ENCODE measurements at regions not wholly inside any gene's neighbourhood (a gene's known extent, or its start where the extent isn't known, plus 50 kb on each side); places are given as distances from the start of the nearest gene placed in this dataset.

- FAIRE-seq: no peak
- Histone ChIP-seq H2BK15ac (ENCODE audit: low read length) (no peak overlapping the region), H2AFZ (ENCODE audit: low read length) (no peak overlapping the region), H3K27ac (ENCODE audit: low read depth, low read length) (no peak overlapping the region), H3K56ac (replicated peaks; ENCODE audit: insufficient read length, low read depth, low read length) (no peak overlapping the region), H3K27me3 (replicated peaks in 1 of 4; ENCODE audit: control insufficient read depth in 3 of 4, extremely low read depth in 1 of 4, insufficient read depth in 3 of 4, low read length in 3 of 4) (no peaks in the 10 kb centered on the region), H4K5ac (ENCODE audit: insufficient read length, low read depth, low read length) (no peak overlapping the region), H3K36me3 (ENCODE audit: control insufficient read depth in 2 of 4, insufficient read depth in 4 of 4, low read length in 3 of 4) (no peaks in the 10 kb centered on the region), H2BK20ac (ENCODE audit: low read length) (no peak overlapping the region), H3K18ac (ENCODE audit: extremely low read depth, low read length) (no peak overlapping the region), H3K9me3 (ENCODE audit: insufficient read depth in 2 of 2, low read depth in 1 of 2, low read length in 1 of 2) (peaks cover 2 to 7% of the 10 kb centered on the region in 2 experiments; a peak in 1 of 4 replicates), H4K20me1 (replicated peaks in 1 of 2; ENCODE audit: control insufficient read depth in 1 of 2, insufficient read depth in 2 of 2, low read length in 2 of 2) (no peaks in the 10 kb centered on the region), H2BK5ac (ENCODE audit: low read depth, low read length) (no peak overlapping the region), H3K79me2 (ENCODE audit: control insufficient read depth in 1 of 2, insufficient read depth in 2 of 2, low read length in 2 of 2) (no peaks in the 10 kb centered on the region), H3K14ac (ENCODE audit: insufficient read length) (no peak overlapping the region), H4K91ac (replicated peaks; ENCODE audit: insufficient read length, low read length) (no peak overlapping the region), H3K4me2 (ENCODE audit: insufficient read depth in 1 of 2, low read depth in 2 of 2, low read length in 2 of 2) (no peak overlapping the region), H3K23me2 (ENCODE audit: low read depth, low read length) (no peaks in the 10 kb centered on the region), H4K8ac (ENCODE audit: extremely low read depth, insufficient read depth, low read length) (no peak overlapping the region), H3K4ac (replicated peaks; ENCODE audit: insufficient read length, low read depth, low read length) (no peak overlapping the region), H2BK120ac (replicated peaks; ENCODE audit: low read depth, low read length) (no peak overlapping the region), H3K9ac (replicated peaks in 1 of 4; ENCODE audit: extremely low read depth in 1 of 4, low read depth in 3 of 4, low read length in 3 of 4) (no peak overlapping the region), H3K79me1 (ENCODE audit: low read depth, low read length) (no peaks in the 10 kb centered on the region), H3K4me3 (ENCODE audit: extremely low read depth in 1 of 4, insufficient read depth in 2 of 4, low read depth in 3 of 4, low read length in 4 of 4) (no peak overlapping the region), H3K4me1 (replicated peaks in 1 of 4; ENCODE audit: control insufficient read depth in 3 of 4, insufficient read depth in 4 of 4, low read length in 3 of 4) (peaks cover 0 to 4% (median 1%) of the 10 kb centered on the region in 4 experiments; a peak in 1 of 7 replicates), H2BK12ac (ENCODE audit: low read depth, low read length) (no peak overlapping the region), H3K23ac (ENCODE audit: insufficient read length) (no peak overlapping the region), H2AK5ac (ENCODE audit: low read depth, low read length) (no peak overlapping the region)
- CTCF ChIA-PET (ENCODE audit: partially characterized antibody): interaction anchor here (1.1 kb wide), 1 partner anchor 392 kb away, joined by 3 read pairs; no protein-coding TSS in a partner anchor
- 95% methylated on average over 4 of the region's 4 CpGs; no CpG with 5 or more reads in 1 of the 2 experiments for WGBS, 2 experiments (ENCODE audit: extremely low coverage in 1 of 2, insufficient coverage in 1 of 2, insufficient read length in 1 of 2, insufficient replicate concordance in 2 of 2, low coverage in 1 of 2, low lambda C conversion rate in 2 of 2, missing lambda C conversion rate in 1 of 2)
- POLR2A ChIA-PET (ENCODE audit: partially characterized antibody): interaction anchor here (0.6 kb wide), 1 partner anchor 806 kb away, joined by 3 read pairs; no protein-coding TSS in a partner anchor
- DNase-seq (ENCODE audit: low read depth in 1 of 2, low spot score in 2 of 2): no peak
- TF ChIP-seq TAF7 (optimal IDR thresholded peaks at IDR 0.05; ENCODE audit: borderline replicate concordance, low read depth, low read length) (no peak), TBP (IDR thresholded peaks at IDR 0.05; ENCODE audit: low read depth, low read length) (no peak), CEBPB (IDR thresholded peaks at IDR 0.05; ENCODE audit: low read depth, low read length) (no peak), NANOG (IDR thresholded peaks at IDR 0.05; ENCODE audit: insufficient read depth, low read depth, low read length, poor library complexity, severe bottlenecking) (no peak), TAF1 (IDR thresholded peaks at IDR 0.05; ENCODE audit: low read depth, low read length) (no peak), SP4 (IDR thresholded peaks at IDR 0.05; ENCODE audit: low read length) (no peak), CHD1 (IDR thresholded peaks at IDR 0.05; ENCODE audit: low read depth, low read length) (no peak), GABPA (IDR thresholded peaks at IDR 0.05; ENCODE audit: borderline replicate concordance, insufficient read depth, low read length) (no peak), FOSL1 (IDR thresholded peaks at IDR 0.05; ENCODE audit: insufficient read depth, low read depth, low read length) (no peak), ATF3 (IDR thresholded peaks at IDR 0.05; ENCODE audit: insufficient read depth, low read depth, low read length) (no peak), RAD21 (IDR thresholded peaks at IDR 0.05 in 1 of 2, conservative IDR thresholded peaks at IDR 0.05 in 1 of 2; ENCODE audit: low read depth in 2 of 2, low read length in 2 of 2) (no peak), CBX5 (IDR thresholded peaks at IDR 0.05; ENCODE audit: low read depth, low read length) (no peak), CREB1 (IDR thresholded peaks at IDR 0.05) (no peak), KDM4A (IDR thresholded peaks at IDR 0.05; ENCODE audit: low read depth, low read length, severe bottlenecking) (no peak), SIX5 (IDR thresholded peaks at IDR 0.05; ENCODE audit: low read depth, low read length) (no peak)
Measured at GRCh38 chr15:95953032-95953431, 377.5 kb upstream of the NR2F2 start.

Measured in H1 (cell line).